COLO668 (cell line): ENCODE measurements at regions not wholly inside any gene's neighbourhood (a gene's known extent, or its start where the extent isn't known, plus 50 kb on each side); places are given as distances from the start of the nearest gene placed in this dataset.
"Not testable (repeated sequence)": the region's sequence is repeated elsewhere in the genome, so short reads cannot be mapped to it uniquely, and the experiment has no call there.

Experiments
- DNase-seq: peaks from one replicate; lab custom pipeline; 2025; ENCODE audit not compliant: unreplicated experiment; lab: John Stamatoyannopoulos, UW

DNA sequence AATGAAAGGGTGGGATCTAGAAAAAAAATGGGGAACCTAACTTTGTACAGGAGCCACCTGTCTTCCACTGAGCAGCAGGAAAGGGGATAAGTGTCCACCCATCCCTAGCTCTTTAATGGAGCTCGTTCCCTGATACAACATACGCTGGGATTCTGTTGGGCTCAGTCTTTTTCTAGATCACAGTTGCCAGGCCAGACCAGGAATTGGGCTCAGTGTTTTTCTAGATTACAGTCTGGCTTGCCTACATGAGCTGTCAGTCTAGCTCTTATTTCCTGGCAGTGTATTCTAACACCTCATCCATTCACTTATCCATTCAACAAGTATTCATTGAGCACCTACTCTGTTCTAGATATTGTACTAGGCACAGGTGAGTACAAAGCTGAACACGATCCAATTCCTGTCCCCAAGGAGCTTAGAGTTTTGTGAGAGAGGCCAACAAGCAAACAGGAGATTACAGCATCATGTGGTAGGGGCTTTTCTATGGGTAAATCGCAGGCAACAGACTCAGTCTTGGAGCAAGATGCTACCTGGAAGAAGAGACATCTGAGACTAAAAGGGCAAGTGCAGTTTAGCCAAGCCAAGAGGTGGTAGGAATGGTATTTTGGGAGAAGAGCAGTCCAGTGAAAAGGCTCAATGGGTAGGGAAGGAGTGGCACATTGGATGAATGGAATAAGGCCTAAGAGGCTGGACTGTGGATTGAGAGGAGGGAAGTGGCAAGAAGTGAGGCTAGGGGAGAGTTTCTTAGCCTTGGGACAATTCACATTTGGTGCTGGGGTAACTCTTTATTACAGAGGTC is 138.0 kb upstream of the HS3ST2 start:
- DNase-seq, result no peak

DNA sequence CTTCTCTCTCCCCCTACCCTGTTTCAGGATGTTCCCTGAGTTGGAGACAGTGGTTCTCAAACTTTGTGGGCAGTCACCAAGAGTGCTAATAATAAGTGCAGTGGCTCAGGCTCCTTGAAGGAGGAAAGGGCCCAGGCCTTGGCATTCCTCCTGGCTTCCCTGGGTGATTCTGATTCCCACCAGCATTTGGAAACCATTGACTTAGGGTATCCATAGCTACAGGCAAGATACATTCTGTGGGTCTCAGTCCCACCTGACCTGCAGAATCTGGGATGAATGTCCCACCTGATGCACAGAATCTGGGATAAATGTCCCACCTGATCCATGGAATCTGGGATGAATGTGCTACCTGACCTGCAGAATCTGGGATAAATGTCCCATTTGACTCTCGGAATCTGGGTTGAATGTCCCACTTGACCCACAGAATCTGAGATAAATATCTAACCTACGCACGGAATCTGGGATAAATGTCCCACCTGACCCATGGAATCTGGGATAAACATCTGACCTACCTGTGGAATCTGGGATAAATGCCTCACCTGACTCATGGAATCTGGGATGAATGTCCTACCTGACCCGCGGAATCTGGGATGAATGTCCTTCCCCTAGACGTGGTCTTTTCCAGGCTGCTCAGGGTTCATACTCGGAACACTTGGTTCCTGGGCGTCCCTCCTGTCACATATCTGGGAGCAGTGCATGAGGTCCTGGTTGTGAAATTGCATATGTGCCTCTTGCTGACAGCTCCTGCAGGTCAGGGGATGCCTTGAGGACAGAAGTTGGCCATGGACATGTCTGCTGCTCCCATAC is 136.7 kb upstream of the HS3ST2 start:
- no peak for DNase-seq

DNA sequence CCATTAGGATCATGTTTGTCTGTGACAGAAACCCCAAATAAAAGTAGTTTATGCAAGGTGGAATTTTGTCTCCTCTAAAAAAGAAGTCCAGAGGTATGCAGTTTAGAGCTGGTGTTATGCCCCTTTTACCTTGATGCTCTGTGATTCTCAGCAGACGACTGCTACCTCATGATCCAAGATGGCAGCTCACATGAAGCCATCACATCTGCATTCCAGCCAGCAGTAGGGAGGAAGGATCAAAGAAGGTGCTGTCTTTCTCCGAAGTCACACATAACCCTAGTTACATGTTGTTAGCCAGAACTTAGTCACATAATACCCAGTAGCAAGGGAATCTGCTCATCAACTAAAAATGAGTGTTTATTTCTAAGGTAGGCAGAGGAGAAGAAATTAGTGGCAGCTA is 135.7 kb upstream of the HS3ST2 start:
- DNase-seq, result no peak

DNA sequence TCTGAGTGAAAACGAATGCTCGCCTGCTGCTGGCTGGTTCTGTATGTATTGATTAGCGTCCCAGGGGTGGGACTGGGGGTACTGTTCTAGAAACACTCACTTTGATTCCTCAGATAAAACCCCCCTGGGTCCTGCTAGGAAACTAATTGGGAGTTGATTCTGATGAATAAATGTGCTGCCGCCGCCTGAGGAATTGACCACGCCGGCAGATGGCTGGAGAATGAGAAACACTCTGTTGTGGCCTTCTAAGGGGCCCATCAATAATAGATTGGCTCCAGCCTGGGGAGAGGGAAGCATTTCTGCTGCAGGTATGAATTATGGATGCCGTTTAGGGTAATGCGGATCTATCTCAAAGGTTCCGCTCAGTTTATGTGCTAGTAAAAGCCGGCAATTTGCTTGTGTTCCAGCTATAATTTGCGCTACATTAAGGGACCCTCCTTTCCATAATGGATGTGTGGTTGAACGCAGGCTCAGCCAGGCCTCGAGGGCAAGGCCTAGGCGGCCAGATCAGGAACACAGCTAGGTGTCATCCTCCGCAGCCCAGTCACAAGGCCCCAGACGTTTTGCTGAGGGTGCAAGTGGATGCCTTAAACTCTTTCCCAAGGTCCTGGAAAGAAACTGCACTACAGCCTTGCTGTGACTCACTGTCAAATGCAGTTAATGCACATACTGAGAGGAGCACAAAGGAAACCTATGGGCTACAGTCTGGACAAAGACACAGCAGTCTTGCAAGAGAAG is 132.2 kb upstream of the HS3ST2 start:
- no peak for DNase-seq

DNA sequence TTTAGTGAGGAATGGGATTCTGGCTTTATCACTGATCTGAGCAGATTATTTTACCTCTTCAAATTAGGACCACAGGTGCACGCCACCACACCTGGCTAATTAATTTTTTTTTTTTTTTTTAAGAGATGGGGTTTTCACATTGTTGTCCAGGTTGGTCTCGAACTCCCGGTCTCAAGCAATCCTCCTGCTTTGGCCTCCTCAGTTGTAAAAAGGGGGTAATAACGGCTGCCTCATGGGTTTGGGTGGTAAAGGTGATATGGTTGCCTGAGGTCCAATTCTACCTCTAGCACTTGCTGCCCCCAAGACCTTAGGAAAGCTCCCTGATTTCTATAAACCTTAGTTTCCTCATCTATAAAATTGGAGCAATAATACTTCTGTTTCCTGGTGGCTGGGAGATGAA is 130.7 kb upstream of the HS3ST2 start:
- no peak for DNase-seq

DNA sequence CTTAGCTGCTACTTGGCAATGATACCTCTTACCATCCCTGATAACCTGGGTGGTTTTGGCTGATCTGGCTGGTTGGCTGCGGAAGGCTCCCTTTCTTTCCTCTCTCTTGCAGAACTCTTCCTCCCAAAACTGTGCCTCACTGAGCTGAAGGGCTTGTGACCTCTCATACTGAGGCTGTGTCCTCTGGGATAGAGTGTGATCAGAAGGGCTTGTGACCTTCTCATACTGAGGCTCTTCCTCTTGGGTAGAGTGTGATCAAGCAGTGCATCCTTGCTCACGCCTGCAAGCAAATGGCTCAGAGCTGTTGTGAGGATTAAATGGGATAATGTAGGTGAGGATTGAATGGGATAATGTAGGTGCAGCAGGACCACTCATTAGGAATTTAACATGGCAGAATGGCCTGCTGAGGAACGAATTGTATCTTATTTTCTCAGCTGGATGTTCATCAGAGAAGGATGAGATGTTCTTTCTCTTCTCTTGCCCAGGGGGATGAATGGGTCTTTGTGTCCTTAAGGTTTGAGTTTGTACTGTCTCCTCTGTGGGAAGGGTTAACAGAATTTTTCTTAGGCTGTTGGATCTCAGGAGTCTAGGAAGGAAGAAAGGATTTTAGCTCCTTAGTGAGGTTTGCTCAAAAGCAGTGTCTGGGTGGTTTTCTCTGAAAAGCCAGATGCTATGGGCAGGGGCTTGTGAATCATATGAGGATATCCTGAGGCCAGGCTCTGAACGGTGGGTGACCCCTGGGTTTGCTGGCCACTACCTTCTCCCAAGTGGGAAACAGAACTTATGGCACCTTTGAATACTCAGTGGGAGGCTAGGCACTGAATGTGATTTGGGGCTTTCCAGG is 130.0 kb upstream of the HS3ST2 start:
- DNase-seq, result no peak

DNA sequence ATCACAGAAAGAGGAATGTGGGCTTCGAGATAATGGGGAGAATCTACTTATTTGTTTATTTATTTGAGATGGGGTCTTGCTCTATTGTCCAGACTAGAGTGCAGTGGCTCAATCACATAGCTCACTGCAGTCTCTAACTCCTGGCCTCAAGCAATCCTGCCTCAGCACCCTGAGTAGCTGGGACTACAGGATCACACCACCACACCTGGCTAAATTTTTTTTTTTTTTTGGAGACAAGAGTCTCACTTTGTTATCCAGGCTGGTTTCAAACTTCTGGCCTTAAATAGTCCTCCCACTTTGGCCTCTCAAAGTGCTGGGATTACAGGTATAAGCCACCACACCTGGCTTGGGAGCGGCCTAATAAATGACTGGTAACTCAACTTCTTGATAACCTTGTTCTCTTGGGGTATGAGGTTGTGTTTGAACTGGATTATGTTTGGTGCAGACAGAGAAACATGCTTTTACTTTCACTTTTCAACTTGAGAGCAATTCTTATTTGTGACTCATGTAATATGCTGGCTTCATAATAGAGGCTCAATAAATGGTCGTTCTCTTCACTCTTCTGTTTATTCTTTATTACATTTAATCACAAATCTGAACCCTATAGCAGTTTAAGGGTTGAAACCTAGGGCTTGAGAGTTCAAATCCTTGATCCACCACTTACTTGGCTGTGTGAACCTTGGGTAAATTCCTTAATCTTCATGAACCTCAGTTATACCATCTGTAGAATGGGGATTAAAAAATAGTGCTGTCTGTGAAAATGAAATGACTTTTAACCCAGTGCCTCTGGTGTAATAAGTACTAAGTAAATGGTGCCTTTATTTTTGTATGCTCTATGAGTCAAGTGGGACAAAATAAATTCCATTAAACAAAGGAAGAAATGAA is 129.1 kb upstream of the HS3ST2 start:
- DNase-seq, result no peak

DNA sequence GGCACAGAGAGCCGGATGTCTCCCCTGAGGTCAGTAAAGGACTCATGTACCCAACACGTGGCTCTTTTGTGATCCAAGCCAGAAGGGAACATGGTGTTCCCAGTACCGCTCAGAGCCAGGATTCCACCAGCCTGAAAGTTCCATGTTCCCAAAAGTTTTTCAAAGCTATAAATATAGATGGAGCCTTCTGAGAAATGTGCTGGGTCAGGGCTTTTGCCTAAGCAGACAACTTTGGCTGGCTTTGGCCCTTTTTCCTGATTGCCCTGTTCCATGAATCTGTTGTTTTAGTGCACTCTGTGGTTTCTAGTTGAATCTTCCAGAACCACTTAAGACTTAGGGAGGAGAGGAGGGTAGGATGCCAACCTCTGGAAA is 128.5 kb upstream of the HS3ST2 start:
- DNase-seq, result no peak

DNA sequence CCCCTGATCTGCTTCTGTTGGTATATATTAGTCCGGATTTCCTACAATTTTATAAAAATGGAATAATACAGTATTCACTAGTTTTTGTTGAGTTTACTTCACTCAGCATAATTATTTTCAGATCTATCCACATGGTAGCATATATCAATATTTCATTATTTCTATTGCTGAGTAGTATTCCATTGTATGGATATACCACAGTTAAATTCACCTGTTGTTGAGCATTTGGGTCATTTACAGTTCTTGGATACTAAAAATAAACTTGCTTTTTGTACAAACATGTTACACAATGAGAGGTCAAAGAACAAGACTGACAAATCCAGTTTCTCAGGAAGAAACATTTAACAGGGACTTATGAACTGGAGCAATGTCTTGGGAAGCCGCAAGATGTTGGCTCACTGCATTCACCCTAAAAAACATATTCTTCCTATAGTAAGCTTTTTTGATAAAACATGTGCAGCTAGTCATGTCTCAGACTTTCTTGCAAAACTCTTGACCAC is 126.9 kb upstream of the HS3ST2 start:
- DNase-seq, result no peak

DNA sequence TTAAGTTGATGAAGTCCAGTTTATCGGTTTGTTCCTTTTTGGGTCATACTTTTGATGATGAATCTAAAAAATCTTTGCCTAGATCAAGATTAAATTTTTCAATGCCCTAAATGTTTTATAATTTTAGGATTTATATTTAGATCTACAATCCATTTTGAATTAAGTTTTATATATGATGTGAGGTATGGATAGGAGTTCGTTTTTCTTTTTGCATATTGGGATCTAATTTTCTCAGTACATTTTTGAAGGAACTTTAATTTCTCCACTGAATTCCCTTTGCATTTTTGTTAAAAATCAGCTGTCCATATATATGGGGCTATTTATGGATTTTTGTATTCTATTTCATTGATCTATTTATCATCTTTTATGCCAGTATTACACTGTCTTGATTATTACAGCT is 125.5 kb upstream of the HS3ST2 start:
- DNase-seq, result no peak

DNA sequence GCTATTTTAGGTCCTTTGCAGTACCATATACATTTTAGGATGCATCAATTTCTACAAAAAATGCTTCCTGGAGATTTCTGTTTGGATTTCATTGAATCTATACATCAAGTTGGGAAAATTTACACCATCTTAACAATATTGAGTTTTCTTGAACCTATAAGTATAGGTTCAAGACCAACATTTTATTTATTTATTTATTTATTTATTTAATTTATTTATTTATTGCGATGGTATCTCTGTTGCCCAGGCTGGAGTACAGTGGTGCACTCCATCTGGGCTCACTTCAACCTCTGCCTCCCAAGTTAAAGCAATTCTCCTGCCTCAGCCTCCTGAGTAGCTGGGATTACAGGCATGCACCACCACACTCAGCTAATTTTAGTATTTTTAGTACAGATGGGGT is 125.0 kb upstream of the HS3ST2 start:
- no peak for DNase-seq

DNA sequence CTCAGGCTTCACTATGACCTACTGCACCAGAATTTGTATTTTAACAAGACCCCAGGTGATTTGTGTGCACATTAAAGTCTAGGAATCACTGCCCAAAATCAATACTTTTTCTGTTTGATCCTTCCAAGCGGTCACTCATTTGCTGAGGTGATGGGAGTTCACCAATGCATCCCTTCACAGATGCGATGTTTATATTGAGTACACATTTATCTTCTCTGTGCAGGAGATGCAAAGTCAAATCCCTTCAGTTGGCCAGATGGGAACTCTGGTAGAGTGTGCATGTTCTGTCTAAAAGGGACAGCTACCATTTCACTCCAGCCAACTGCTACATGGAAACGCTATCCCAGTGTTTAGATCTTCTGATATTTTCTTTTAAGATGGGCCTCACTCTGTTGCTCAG is 122.6 kb upstream of the HS3ST2 start:
- no peak for DNase-seq

DNA sequence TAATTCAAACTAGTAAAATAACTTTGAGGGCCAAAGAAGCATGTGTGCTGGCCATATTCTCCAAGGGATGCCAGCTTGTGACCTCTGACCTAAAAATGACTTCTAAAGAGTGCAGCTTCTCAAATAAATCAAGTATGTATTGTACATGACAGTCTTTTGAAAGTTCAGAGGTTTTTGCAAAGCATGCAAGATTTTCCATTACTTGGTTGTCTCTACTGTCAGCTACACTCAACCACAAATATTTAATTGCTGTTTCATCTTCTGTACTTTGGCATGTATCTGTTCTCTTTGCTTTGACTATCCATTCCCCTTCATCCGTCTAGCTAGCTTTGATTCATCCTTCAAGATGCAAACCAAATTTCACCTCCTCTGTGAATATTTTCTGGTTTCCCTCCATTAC is 121.9 kb upstream of the HS3ST2 start:
- no peak for DNase-seq

DNA sequence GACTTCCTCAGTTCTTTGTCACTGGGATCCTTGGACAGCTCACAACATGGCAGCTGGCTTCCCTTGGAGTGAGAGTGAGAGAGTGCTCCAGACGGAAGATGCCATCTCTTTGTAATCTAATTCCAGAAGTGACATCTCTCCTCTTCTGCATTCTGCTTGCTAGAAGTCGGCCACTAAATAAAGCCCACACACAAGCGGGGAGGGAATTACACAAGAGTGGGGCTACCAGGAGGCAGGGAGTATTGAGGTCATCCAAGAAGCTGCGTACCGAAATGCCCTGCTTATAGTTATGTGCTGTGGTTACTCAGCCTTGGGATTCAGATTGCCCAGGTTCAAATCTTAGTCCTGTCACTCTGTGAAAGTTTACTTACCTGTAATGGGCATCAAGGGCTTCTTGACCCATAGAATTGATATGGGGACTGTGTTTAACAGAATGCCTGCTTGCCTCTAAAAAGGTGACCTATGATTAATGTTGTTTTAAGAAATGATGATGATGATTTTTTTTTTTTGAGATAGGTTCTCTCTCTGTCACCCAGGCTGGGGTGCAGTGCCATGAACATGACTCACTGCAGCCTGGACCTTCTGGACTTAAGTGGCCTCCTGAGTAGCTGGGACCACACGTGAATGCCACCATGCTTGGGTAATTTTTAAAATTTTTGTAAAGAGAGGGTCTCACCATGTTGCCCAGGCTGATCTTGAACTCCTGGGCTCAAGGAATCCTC is 120.9 kb upstream of the HS3ST2 start:
- no peak for DNase-seq

DNA sequence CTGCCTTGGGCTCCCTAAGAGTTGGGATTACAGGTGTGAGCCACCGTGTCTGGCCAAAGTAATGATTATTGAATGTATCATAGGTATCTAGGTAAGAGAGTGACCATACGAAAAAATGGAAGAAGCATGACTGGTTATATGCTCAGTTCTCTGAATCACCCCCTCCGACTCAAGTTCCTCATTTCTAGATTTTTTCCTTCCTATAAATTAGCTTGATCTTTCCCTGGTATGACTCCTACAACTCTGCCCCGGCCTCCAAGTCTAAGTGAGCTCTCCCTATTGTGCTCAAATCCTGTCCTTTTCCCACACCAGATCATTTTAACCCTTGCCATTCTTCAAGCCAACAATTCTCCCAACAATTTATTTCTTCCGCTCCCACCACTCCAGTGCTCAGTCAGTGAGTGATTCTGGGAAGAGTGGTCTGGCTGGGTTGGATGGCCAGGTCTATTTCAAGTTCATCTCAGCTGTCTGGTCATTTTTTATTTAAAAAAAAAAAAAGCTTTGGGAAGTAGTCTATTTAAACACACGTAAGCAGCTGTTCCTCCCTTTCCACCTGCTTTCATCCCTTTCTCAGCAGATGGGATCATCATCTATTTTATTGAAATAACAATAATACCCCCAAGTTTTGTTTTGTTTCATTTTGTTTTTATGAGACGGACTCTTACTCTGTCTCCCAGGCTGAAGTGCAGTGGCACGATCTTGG is 120.2 kb upstream of the HS3ST2 start:
- DNase-seq, result no peak

DNA sequence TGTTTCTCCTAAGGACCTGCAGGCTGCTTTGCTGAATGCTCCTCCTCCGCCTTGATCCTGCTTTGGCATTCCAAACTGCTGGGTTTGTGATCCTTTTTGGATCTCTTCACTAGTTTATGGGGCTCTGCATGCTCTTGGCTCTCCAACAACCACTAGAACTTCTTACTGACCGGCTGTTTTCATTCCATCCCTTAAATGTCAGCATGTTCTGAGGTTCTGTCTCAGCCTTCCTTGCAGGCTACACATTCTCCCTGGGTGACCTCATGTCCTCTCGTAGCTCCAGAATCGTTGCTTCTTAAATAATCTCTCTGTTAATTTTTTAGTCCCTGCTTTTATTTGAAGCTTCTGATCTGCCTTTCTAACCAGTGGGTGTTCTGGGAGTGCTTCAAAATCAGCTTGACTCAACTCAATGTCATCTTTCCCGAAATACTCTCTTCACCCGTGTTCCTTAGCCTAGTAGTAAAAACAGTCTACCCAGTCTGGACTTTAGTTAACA is 119.0 kb upstream of the HS3ST2 start:
- DNase-seq, result no peak

DNA sequence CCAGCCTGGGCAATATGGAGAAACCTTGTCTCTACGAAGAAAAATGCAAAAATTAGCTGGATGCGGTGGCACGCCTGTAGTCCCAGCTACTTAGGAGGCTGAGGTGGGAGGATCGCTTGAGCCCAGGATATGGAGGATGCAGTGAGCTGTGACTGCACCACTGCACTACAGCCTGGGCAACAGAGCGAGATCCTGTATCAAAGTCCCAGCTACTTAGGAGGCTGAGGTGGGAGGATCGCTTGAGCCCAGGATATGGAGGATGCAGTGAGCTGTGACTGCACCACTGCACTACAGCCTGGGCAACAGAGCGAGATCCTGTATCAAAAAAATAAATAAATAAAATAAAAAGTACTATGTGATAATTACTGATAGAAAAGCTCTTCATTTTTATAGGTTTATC is 118.2 kb upstream of the HS3ST2 start:
- not testable (repeated sequence) for DNase-seq

DNA sequence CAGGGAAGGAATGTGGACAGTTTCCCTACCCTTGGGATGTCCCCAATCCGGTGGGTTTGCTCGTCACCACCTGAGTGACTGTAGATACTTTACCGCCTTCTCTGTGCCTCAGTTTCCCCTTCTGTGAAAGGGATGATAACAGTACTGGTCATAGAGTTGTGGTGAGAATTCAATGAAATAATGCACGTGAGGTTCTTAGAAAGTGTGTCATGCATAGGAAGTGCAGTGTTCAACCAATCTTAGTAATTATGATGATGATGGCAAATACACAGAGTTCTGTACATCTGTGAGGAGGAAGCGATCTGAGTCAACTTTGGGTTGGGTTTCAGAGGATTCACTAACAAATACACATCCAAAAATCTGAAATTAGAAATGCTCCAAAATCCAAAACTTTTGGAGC is 114.6 kb upstream of the HS3ST2 start:
- no peak for DNase-seq
